SW480 (cell line): ENCODE measurements at regions not wholly inside any gene's neighbourhood (a gene's known extent, or its start where the extent isn't known, plus 50 kb on each side); places are given as distances from the start of the nearest gene placed in this dataset.
"Not testable (repeated sequence)": the region's sequence is repeated elsewhere in the genome, so short reads cannot be mapped to it uniquely, and the experiment has no call there.

ENCODE experiments used
- DNase-seq: peaks from one replicate; pipeline ENCODE4 v3.0.0-alpha.2; 2016; ENCODE audit warnings: low spot score

DNA sequence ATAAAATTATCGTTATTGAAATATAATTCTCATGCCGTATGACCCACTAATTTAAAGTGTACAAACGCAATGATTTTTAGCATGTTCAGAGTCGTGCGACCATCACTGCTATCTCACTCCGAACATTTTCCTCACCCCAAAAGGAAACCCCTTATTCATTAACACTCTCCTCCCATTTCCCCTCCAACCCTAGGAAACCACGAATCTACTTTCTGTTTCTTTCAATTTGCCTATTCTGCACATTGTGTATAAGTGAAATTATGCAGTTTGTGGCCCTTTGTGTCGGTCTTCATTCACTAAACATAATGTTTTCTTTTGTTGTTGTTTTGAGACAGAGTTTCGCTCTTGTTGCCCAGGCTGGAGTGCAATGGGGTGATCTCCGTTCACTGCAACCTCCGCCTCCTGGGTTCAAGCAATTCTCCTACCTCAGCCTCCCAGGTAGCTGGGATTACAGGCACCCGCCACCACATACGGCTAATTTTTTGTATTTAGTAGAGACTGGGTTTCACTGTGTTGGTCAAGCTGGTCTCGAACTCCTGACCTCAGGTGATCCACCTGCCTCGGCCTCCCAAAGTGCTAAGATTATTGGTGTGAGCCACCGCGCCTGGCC, 99.7 kb upstream of the ZNF217 start:
- DNase-seq = no peak

DNA sequence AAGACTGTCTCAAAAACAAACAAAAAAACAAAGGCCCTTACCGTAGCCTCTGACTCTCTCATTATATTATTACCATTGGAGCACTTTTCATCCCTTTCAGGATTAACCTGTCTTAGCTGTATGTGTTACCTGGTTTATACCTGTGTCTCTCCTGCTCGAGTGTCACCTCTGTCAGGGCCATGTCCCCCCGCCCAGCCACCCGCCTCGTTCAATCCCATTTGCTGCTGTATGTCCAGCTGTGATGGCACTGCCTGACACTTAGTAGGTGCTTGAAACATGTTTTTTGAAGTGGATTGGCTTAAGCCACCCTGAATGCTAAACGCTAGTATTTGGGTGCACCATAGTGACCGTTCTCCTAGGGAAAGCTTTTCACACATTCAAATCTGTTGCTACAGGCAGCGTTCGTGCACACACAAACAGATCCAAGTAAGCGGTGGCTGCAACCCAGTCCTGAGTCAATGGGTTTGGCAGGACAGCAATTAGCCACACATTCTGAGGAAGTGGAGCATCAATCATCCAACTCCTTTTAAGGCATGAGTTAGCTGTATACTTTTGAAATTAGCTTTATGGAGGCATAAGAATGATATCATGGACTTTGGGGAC, 98.9 kb upstream of the ZNF217 start:
- no peak for DNase-seq

DNA sequence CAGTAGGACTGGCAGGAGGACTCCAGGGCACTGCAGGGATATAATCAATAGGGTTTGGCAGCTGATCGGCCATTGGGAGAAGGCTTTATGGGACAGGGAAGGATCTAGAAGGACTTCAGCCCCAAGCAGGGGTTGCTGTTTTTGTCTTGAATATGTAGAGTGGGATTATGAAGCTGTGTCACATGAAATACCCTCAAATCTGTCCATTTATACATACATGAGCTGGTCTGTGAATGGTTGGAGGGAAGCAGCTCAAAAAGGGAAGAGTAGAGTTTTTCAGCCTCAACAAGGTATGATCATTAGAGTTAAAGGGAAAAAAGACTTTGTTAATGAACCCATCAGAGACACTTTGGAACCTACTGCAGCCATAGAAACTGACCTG, 98.2 kb upstream of the ZNF217 start:
- DNase-seq = no peak

DNA sequence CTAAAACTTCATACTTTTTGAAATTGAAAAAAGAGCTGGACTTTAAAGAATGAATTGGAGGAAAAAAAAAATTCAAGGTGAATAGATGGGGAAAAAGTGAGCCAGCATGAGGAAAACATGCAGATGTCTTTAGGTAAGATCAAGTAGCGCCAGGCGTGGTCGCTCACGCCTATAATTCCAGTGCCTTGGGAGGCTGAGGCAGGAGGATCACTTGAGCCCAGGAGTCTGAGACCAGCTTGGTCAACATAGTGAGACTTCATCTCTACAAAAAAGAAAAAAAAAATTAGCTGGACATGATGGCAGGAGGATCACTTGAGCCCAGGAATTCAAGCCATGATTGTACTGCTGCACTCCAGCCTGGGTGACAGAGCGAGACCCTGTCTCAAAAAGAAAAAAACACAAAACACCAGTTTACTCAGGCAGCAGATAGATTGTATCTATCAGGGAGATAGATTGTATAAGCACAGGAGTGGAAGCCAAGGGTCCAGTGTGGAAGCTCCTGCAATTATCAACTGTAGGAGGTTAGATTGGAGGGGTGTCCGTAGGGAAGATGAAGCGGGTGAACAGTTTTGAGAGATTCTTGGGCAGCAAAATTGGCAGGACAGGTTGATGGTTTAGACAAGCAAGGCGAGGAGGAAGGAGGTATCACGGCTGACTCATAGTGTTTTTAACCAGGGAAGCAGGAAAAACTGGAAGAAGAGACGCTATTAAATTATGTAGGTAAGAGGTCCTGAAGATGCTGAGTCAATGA, 97.6 kb upstream of the ZNF217 start:
- DNase-seq = no peak

DNA sequence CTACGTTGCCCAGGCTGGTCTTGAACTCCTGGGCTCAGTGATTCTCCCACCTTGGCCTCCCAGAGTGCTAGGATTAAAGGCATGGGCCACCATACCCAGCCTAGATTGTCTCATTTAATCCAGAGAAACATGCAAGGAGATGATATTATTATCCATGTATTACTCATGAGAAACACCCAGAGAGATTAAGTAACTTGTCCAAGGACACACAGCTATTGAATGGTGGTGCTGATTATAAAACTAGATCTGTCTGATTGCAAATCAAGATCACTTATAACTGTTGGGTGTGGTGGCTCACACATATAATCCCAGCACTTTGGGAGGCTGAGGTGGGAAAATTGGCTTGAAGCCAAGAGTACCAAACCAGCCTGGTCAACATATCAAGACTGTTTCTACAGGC, 94.4 kb upstream of the ZNF217 start:
- no peak for DNase-seq

DNA sequence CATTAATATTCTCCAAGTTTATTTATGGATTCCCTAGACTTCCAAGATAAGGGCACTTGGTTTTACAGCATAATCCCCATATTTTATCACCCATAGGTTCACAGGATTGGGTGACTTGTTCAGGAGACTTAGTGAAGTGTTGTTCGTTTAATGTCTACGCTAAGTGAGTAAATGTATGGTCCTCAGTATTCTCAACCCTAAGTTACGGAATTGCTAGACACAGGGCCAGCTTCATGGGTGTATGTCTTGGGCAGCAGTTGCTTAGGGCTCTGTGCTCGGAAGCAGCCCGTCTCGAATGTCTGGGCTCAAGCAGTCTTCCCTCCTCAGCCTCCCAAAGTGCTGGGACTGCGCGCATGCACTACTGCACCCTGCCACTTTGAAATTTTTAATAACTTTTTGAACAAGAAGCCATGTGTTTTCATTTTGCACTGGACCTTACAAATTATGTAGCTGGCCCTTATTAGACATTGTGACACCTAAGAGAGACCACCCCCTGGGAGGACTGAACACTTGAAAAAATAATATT, 91.5 kb upstream of the ZNF217 start:
- no peak for DNase-seq

DNA sequence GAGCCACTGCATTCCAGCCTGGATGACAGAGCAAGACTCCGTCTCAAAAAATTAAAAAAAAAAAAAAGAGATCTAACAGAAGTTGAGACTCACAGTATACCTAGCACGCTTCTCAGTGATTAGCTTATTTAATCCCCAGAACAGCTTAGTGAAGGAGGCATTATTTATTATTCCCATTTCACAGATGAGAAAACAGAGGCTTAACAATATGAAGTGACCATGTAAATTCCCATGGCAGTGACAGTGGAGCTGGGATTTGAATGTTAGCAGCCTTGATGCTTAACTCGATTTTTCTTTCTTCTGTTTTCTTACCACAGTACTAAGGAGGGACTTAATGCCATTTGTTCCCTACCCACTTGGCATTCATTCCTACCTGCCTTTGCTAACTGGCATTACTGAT, 89.9 kb upstream of the ZNF217 start:
- no peak for DNase-seq

DNA sequence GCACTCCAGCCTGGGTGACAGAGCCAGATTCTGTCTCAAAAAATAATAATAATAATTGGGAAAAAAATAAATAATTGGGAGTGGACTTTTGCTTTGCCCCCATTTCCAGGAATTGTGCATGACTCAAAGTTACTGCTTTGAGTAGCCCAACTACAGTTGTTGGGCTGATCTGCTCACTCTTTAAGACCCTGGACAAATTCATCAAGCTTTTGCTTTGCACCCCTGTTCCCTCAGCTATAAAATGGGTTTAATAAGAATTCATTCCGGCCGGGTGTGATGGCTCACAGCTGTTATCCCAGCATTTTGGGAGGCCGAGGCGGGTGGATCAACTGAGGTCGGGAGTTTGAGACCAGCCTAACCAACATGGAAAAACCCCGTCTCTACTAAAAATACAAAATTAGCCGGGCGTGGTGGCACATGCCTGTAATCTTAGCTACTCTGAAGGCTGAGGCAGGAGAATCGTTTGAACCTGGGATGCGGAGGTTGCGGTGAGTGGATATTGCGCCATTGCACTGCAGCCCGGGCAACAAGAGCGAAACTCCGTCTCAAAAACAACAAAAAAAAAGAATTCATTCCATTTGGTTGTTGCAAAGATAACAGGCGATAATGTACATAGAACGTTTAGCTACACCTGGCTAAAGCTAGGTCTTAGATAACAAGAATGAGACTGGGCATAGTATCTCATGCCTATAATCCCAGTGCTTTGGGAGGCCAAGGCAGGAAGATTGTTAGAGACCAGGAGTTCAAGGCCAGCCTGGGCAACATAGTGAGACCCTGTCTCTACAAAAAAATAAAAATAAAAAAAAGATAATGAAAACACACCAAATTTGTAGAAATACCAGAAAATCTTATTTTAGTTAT, 87.9 kb upstream of the ZNF217 start:
- no peak for DNase-seq

DNA sequence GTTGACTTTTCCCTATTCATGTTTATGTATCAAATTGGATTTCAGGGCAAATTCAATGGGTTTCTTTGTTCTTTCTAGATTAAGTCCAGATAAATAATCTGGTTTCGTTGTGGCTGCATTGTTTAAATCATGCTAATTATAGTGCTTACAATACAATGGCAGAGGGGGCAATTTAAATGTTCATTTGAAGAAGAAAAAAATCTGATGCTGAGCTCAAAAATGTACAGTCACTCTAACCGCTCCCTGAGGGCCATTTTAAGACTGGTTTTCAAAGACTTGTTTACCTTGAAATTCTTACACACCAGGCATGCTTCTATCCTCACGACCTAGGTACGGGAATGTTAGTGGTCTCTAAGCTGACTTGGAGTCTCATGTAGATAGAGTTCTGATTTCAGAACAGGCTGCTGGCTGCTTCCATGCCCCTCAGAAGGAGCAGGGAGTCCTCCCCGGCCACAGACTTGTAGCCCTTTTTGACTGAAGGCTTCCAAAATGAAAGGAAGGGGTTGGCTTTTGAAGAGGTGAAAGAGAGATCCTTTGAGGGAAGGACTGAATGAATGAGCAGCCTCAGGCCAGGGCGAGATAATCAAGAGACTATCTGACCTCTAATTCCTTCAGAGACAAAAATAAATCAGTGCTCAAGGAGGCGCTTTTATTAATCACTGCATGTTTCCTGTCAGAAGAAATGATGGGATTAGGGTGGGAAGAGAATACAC, 86.1 kb upstream of the ZNF217 start:
- DNase-seq = no peak

DNA sequence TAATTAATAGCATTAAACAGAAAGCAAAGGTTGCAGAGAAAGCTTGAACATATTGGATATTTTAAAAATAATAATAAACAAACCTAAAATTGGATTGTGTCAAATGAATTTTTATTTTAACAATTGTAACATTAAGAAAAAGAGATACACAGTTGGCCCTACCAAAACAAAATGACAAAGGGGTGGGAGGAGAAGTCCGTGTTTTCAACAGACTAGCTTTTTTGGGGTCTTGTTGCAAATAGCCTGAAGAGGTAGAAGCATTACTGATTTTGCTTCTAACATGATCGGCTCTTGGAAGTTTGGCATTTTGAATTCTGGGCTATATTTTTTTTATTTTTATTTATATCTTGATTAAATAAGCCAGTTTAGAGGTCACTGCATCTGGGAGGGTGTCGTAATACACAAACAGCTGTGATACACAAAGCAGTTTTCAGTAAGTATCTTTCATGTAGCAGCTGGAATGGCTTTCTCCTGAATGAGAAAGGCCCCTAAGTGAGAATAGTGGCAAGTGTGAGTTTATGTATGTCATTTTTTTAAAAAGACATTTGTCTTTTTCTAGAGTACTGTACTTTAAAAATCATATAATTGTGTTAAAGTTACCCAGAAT, 85.5 kb upstream of the ZNF217 start:
- no peak for DNase-seq

DNA sequence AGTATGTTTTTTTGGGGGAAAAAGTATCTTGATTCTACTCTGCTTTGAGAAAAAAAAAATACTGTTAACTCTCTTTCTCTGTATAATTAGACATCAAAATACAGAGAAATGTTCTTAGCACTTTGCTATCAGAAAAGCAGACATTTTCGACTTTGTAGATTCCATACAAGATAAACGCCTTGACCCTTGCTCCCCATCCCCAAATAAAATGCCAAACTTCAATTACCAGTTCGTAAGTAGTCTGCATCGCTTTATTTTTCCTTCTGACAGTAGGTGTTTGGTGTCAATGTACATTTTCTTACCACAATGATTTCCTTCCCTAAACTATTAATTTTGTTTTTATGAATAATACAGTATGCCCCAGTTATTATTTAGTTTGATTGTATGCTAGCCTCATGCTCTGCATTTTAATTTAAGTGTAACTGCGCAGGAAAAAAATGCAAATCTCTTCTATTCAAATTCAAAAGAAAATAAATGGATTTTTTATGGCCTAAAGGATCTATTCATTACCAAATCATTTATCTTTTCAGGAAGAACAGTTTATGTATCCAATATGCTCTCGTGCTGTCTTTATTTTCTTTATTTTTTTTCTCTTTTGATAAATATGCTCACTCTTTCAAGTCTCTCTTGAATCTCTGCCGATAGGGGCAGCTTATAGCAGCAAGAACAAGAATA, 84.8 kb upstream of the ZNF217 start:
- DNase-seq = no peak

DNA sequence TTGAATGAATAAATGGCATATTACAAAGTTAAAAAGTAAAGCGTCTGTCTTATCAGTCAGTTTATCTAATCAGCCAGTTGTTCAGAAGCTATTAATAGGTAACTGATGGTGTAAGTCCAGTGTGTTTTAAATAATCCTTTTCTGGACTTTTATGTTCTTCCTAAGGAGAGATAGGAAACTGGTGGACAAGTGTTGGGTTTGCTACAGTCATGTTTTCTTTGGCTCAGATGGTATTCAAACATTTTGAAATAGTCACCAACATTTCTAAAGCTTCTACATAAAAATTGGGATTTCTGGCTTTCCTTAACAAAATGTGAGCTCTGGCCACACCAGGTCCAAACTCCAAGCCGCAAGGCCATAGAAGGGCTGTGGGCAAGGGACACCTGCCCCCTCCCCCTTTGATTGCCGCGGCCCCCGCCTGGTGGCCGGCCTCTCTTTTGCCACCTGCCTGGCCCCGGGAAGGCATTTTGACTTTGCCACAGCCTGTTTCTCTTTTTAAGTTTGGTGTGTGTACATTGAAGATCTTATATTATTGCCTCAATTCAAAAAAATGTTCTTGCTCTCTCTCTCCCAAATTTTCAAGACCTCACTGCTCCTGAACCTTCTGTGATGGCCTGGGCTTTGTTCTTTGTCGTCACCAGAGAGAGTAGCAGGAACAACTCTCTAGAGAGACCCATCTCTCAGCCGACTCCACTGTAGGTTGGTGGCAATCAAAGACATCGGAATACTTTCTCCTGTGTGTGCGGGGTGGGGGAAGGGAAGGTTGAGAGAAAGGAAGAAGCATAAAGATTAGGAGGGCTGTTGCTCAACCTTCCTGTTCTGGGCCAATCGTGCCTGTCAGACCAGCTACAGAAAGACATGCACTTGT, 84.0 kb upstream of the ZNF217 start:
- peak; percentile 81 for DNase-seq

DNA sequence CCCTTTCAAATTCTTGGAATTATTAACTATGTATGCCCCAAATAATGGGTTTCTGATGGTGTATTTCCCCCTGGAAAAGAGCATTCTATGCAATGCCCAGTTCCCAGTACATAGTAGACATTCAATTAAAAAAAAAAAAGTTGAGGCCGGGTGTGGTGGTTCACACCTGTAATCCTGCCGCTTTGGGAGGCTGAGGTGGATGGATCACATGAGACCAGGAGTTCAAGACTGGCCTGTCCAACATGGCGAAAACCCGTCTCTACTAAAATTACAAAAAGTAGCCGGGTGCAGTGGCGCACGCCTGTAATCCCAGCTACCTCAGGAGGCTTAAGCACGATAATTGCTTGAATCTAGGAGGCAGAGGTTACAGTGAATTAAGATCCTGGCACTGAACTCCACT, 83.3 kb upstream of the ZNF217 start:
- DNase-seq = no peak

DNA sequence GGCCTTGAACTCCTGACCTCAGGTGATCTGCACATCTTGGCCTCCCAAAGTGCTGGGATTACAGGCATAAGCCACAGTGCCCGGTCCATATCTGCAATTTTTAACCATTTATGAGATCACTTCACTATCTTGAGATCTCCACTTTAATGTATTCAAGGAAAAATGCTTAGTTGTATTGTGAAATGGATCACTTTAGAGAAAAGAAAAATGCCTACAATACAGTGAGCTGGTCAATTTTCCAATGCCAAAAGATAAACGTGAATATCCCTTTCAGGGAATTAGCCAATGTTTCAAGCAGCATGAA, 82.8 kb upstream of the ZNF217 start:
- DNase-seq = no peak

DNA sequence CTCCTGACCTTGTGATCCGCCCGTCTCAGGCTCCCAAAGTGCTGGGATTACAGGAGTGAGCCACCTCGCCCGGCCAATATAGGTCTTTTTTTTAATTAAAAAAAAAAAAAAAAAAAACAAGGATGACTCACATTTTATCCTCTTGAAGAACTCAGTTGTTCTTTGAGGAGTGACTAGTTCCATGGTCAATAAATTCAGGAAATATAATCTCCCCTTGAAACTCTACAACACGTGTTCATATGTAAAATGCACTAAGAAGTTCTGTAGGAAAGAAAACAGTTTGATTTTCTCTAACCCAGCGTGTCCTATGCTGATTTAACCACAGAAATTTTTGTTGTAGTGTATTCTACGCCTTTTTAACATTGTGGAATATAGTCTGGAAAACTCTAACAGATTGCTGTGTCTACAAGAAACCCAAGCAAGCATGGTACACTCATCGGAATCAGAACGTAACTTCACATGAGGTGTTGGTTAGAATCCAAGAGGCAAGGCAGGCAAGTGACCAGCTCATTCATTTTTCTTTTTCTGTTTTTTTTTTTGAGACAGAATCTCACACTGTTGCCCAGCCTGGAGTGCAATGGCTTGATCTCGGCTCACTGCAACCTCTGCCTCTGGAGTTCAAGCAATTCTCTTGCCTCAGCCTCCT, 79.0 kb upstream of the ZNF217 start:
- DNase-seq = no peak

DNA sequence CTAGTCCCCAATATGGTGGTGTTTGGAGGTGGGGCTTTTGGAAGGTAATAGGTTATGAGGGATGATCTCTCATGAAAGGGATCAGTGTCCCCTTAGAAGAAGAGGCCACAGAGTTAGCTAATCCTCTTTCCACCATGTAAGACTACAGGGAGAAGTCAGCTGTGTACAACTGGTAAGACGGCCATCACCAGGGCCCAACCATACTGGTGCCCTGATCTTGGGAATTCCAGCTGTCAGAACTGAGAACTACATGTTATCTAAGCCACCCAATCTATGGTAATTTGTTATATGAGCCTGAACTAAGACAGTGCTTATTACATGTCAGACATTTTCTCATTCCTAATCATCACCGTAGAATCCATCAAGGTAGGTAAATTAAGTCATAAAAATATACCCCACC, 77.7 kb upstream of the ZNF217 start:
- DNase-seq = no peak

DNA sequence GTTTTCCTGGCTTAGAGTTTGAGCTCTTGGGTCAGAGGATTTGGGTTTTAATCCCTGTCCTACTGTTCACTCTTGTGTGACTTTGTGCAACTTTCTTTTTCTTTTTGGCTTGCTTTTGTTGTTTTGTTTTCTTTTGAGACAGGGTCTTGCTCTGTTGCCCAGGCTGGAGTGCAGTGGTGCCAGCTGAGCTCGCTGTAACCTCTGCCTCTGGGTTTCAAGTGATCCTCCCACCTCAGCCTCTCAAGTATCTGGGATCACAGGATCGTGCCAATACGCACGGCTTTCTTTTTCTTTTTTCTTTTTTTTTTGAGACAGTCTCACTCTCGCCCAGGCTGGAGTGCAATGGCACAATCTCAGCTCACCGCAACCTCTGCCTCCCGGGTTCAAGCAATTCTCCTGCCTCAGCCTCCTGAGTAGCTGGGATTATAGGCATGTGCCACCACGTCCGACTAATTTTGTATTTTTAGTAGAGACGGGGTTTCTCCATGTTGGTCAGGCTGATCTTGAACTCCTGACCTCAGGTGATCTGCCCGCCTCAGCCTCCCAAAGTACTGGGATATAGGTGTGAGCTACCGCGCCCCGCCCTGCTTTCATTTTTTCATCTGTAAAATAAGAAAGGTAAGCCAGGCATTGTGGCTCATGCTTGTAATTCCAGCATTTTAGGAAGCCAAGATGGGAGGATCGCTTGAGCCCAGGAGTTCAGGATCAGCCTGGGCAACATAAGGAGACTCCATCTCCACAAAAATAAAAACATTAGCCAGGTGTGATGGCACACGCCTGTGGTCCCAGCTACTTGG, 76.1 kb upstream of the ZNF217 start:
- not testable (repeated sequence) for DNase-seq

DNA sequence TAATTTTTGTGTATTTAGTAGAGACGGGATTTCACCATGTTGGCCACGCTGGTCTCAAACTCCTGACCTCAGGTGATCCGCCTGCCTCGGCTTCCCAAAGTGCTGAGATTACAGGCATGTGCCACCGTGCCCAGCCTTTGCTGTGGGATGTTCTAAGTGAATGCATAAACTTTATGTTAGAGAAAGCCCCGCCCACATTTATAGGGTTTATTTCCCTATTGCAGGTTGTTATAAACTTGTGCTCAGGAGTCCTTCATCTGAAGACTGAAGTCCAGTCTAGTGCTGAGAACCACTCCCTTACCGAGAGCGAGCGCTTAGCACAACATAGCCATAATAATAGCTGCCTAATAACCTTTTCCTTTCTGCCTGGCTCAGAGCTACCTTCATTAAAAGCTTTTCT, 75.4 kb upstream of the ZNF217 start:
- DNase-seq = no peak

DNA sequence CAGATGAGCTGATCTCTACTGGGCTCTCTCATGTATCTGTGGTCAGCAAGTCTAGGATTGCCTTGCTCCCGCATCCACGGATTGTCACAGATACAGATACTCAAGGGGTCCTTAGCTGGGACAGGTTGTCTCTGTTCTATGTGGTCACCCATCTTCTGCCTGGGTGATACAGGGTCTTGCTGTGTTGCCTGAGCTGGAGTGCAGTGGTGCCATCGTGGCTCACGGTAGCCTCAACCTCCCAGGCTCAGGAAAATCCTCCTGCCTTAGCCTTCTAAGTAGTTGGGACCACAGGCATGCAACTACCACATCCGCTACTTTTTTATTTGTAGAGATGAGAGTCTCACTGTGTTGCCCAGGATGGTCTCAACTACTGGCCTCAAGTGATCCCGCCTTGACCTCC, 72.5 kb upstream of the ZNF217 start:
- no peak for DNase-seq
